Fibroblast of lung (primary cell): ENCODE measurements at regions not wholly inside any gene's neighbourhood (a gene's known extent, or its start where the extent isn't known, plus 50 kb on each side); places are given as distances from the start of the nearest gene placed in this dataset.

ENCODE experiments used
- DNase-seq, 2 donors: peaks; one replicate each; pipeline versions ENCODE4 v3.0.0 to v3.0.0-alpha.2; 2010; ENCODE audit warnings: low read depth in 2 of 2
- H2AFZ ChIP-seq: 2 replicates; pipeline ENCODE4 v1.5.1; 2012; ENCODE audit warnings: low read length, control low read depth, inconsistent platforms
- H3K27ac ChIP-seq: 2 replicates; pipeline ENCODE4 v1.5.1; 2011; ENCODE audit warnings: low read length, control low read depth; ENCODE audit not compliant: insufficient read depth
- H3K27me3 ChIP-seq: 2 replicates; pipeline ENCODE4 v1.5.1; 2011; ENCODE audit warnings: mild to moderate bottlenecking, low read length; ENCODE audit not compliant: control insufficient read depth, insufficient read depth
- H3K36me3 ChIP-seq: 2 replicates; pipeline ENCODE4 v1.5.1; 2011; ENCODE audit warnings: low read length; ENCODE audit not compliant: control insufficient read depth, insufficient read depth
- H3K4me1 ChIP-seq: 2 replicates; pipeline ENCODE4 v1.5.1; 2011; ENCODE audit warnings: low read length; ENCODE audit not compliant: control insufficient read depth, insufficient read depth; ENCODE audit errors: extremely low read depth
- H3K4me2 ChIP-seq: 2 replicates; pipeline ENCODE4 v1.5.1; 2011; ENCODE audit warnings: low read length, control low read depth; ENCODE audit not compliant: insufficient read depth; ENCODE audit errors: extremely low read depth
- H3K4me3 ChIP-seq, 4 experiments: fragments of 200-600 bp in 1 of 4; sonication (generic) in 1 of 4; replicated peaks in 1 of 4; 2 replicates each; pipeline ENCODE4 v1.5.1; 2011 to 2016; ENCODE audit warnings: low read length in 4 of 4, low read depth in 3 of 4, mild to moderate bottlenecking in 3 of 4, control low read depth in 2 of 4, inconsistent platforms in 1 of 4, mixed read lengths in 1 of 4; ENCODE audit not compliant: insufficient read depth in 1 of 4; ENCODE audit errors: control extremely low read depth in 1 of 4
- H3K79me2 ChIP-seq: 2 replicates; pipeline ENCODE4 v1.5.1; 2012; ENCODE audit warnings: mild to moderate bottlenecking, low read length, inconsistent platforms; ENCODE audit not compliant: control insufficient read depth, insufficient read depth
- H3K9ac ChIP-seq: 2 replicates; pipeline ENCODE4 v1.5.1; 2011; ENCODE audit warnings: mild to moderate bottlenecking, low read length, control low read depth; ENCODE audit not compliant: insufficient read depth
- H3K9me3 ChIP-seq: 2 replicates; pipeline ENCODE4 v1.5.1; 2012; ENCODE audit warnings: low read depth, low read length; ENCODE audit not compliant: control insufficient read depth, insufficient read depth
- H4K20me1 ChIP-seq: 2 replicates; pipeline ENCODE4 v1.5.1; 2011; ENCODE audit warnings: low read length; ENCODE audit not compliant: control insufficient read depth, insufficient read depth; ENCODE audit errors: extremely low read depth
- EZH2 ChIP-seq: IDR thresholded peaks from 2 replicates; pipeline ENCODE4 v1.5.1; 2012; ENCODE audit warnings: low read length, control low read depth, mild to moderate bottlenecking; ENCODE audit errors: missing control alignments
- TF ChIP-seq, protein P1 (sequence below), 2 donors: IDR thresholded peaks in 1 of 2; conservative IDR thresholded peaks in 1 of 2; 1 replicate in 1 of 2; 2 replicates in 1 of 2; pipeline ENCODE4 v1.5.1; 2011 to 2012; ENCODE audit warnings: low read length in 2 of 2, control low read depth in 1 of 2, inconsistent platforms in 1 of 2, low read depth in 1 of 2, mild to moderate bottlenecking in 1 of 2

- Histone ChIP-seq H4K20me1 (no peaks in the 10 kb centered on the region), H3K9me3 (no peaks in the 10 kb centered on the region), H3K4me2 (no peak overlapping the region), H3K27ac (no peak overlapping the region), H3K79me2 (no peaks in the 10 kb centered on the region), H3K4me3 (no peak overlapping the region), H3K27me3 (no peaks in the 10 kb centered on the region), H3K9ac (no peak overlapping the region), H2AFZ (no peak overlapping the region), H3K36me3 (no peaks in the 10 kb centered on the region), H3K4me1 (no peaks in the 10 kb centered on the region)
- TF ChIP-seq EZH2: no peak
- TF ChIP-seq, protein P1, sequence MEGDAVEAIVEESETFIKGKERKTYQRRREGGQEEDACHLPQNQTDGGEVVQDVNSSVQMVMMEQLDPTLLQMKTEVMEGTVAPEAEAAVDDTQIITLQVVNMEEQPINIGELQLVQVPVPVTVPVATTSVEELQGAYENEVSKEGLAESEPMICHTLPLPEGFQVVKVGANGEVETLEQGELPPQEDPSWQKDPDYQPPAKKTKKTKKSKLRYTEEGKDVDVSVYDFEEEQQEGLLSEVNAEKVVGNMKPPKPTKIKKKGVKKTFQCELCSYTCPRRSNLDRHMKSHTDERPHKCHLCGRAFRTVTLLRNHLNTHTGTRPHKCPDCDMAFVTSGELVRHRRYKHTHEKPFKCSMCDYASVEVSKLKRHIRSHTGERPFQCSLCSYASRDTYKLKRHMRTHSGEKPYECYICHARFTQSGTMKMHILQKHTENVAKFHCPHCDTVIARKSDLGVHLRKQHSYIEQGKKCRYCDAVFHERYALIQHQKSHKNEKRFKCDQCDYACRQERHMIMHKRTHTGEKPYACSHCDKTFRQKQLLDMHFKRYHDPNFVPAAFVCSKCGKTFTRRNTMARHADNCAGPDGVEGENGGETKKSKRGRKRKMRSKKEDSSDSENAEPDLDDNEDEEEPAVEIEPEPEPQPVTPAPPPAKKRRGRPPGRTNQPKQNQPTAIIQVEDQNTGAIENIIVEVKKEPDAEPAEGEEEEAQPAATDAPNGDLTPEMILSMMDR (conservative IDR thresholded peaks at IDR 0.05 in 1 of 2, IDR thresholded peaks at IDR 0.05 in 1 of 2; ENCODE audit: low read depth in 1 of 2, low read length in 2 of 2): no peak
- peak in 1 of 2 donors; percentile 39 for DNase-seq
Observed at GRCh38 chr2:7094231-7094741, 177.1 kb downstream of the RNF144A start.

DNA sequence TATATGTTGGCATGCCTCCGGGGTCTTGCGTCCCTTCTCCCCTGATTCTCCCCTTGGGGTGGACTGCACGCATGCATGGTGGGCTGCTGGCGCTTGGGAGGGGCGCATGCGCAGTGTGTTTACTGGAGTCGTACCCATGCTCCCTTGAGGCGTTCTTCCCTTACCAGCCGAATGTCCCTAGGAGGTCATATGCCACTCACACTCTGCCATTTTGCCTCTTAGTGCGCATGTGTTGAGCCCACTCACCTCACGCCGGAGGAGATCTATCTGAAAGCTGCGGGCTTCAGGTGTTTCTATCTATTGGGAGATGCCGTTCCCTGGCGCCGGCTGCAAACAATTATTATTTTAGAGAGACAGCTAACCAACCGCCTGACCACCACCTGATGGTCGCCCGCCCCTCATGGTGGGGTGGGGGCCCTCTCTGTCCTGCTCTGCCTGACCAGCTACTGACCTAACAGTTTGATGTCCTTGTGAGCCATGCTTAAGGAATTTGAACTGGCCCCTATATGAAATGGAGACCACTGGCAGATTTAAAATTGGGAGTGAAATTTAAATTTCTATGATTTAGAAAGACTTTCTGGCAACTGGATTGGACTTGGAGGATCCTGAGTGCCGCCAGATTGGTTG lies 179.6 kb downstream of the RNF144A start:
- Histone ChIP-seq H3K9me3 (no peaks in the 10 kb centered on the region), H3K27ac (no peak overlapping the region), H3K4me1 (no peaks in the 10 kb centered on the region), H3K79me2 (no peaks in the 10 kb centered on the region), H2AFZ (no peak overlapping the region), H3K4me3 (no peak overlapping the region), H4K20me1 (no peaks in the 10 kb centered on the region), H3K36me3 (no peaks in the 10 kb centered on the region), H3K4me2 (no peak overlapping the region), H3K27me3 (no peaks in the 10 kb centered on the region), H3K9ac (no peak overlapping the region)
- DNase-seq: no peak
- TF ChIP-seq EZH2: no peak

- DNase-seq: peak; percentile 33 to 54
Observed at GRCh38 chr2:7097353-7097895, 180.2 kb downstream of the RNF144A start.

More at GRCh38 chr2:7097353-7097895, 180.2 kb downstream of the RNF144A start:
- peak overlapping the region; percentile 32 for H3K4me2 ChIP-seq
- no peaks in the 10 kb centered on the region for H3K36me3 ChIP-seq
- no peak overlapping the region for H2AFZ ChIP-seq
- H3K9ac ChIP-seq: no peak overlapping the region
- no peaks in the 10 kb centered on the region for H3K27me3 ChIP-seq
- H3K27ac ChIP-seq: no peak overlapping the region
- H4K20me1 ChIP-seq: no peaks in the 10 kb centered on the region
- H3K4me1 ChIP-seq: no peaks in the 10 kb centered on the region
- no peaks in the 10 kb centered on the region for H3K79me2 ChIP-seq
- no peak overlapping the region for H3K4me3 ChIP-seq
- no peaks in the 10 kb centered on the region for H3K9me3 ChIP-seq
- TF ChIP-seq EZH2: no peak
- TF ChIP-seq, protein P1 (conservative IDR thresholded peaks at IDR 0.05 in 1 of 2, IDR thresholded peaks at IDR 0.05 in 1 of 2; ENCODE audit: low read depth in 1 of 2, low read length in 2 of 2): peak; percentile 87 to 98
